ENCODE measurements at regions not wholly inside any gene's neighbourhood (a gene's known extent, or its start where the extent isn't known, plus 50 kb on each side); places are given as distances from the start of the nearest gene placed in this dataset.

- in situ Hi-C loops (cut with HindIII; ENCODE audit: low pct_unique_long_range_greater_than_20kb, low sequenced_read_pairs) = no loop called here
- Histone ChIP-seq H3K4me1 (ENCODE audit: control insufficient read depth, insufficient read depth, low read length) (no peaks in the 10 kb centered on the region), H3K9me3 (ENCODE audit: control insufficient read depth, insufficient read depth, low read depth, low read length) (no peaks in the 10 kb centered on the region), H3K27ac (ENCODE audit: low read length) (no peak overlapping the region), H3K36me3 (ENCODE audit: control insufficient read depth, insufficient read depth, low read length) (no peaks in the 10 kb centered on the region), H3K27me3 (ENCODE audit: control insufficient read depth, insufficient read depth, low read length) (no peaks in the 10 kb centered on the region), H3K4me3 (ENCODE audit: low read depth in 2 of 2, low read length in 2 of 2) (no peak overlapping the region)
- intact Hi-C loops (cut with micrococcal nuclease; ENCODE audit: unreplicated experiment) = no loop called here
- DNase-seq (ENCODE audit: low read depth, low spot score) (no peak), ATAC-seq (no peak)
- POLR2A ChIA-PET = no interaction called here
- TF ChIP-seq REST (IDR thresholded peaks at IDR 0.05; ENCODE audit: insufficient read depth in 1 of 2, low read depth in 2 of 2, low read length in 1 of 2) (no peak), POLR2AphosphoS5 (IDR thresholded peaks at IDR 0.05; ENCODE audit: low read depth, low read length) (no peak), SIN3A (IDR thresholded peaks at IDR 0.05; ENCODE audit: borderline replicate concordance, insufficient read depth, low read depth, low read length) (no peak), TCF7L2 (IDR thresholded peaks at IDR 0.05; ENCODE audit: low read depth, low read length) (no peak)
- TF ChIP-seq, protein P1, sequence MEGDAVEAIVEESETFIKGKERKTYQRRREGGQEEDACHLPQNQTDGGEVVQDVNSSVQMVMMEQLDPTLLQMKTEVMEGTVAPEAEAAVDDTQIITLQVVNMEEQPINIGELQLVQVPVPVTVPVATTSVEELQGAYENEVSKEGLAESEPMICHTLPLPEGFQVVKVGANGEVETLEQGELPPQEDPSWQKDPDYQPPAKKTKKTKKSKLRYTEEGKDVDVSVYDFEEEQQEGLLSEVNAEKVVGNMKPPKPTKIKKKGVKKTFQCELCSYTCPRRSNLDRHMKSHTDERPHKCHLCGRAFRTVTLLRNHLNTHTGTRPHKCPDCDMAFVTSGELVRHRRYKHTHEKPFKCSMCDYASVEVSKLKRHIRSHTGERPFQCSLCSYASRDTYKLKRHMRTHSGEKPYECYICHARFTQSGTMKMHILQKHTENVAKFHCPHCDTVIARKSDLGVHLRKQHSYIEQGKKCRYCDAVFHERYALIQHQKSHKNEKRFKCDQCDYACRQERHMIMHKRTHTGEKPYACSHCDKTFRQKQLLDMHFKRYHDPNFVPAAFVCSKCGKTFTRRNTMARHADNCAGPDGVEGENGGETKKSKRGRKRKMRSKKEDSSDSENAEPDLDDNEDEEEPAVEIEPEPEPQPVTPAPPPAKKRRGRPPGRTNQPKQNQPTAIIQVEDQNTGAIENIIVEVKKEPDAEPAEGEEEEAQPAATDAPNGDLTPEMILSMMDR (IDR thresholded peaks at IDR 0.05) = no peak
- BruUV-seq (replicated peaks) = no TSS peak
- CTCF ChIA-PET = no interaction called here
These were observed 96.0 kb upstream of the MYCN start for GRCh38 chr2:15844211-15844801.

- Histone ChIP-seq H3K9me3 (ENCODE audit: control insufficient read depth, insufficient read depth, low read depth, low read length) (no peaks in the 10 kb centered on the region), H3K27me3 (ENCODE audit: control insufficient read depth, insufficient read depth, low read length) (no peaks in the 10 kb centered on the region), H3K4me1 (ENCODE audit: control insufficient read depth, insufficient read depth, low read length) (no peaks in the 10 kb centered on the region), H3K27ac (ENCODE audit: low read length) (no peak overlapping the region), H3K4me3 (ENCODE audit: low read depth in 2 of 2, low read length in 2 of 2) (no peak overlapping the region), H3K36me3 (ENCODE audit: control insufficient read depth, insufficient read depth, low read length) (no peaks in the 10 kb centered on the region)
- BruUV-seq (replicated peaks) = no TSS peak
- ChIA-PET CTCF (no interaction called here), POLR2A (no interaction called here)
- in situ Hi-C loops (cut with HindIII; ENCODE audit: low pct_unique_long_range_greater_than_20kb, low sequenced_read_pairs) (no loop called here), intact Hi-C loops (cut with micrococcal nuclease; ENCODE audit: unreplicated experiment) (no loop called here)
- TF ChIP-seq, protein P1 (IDR thresholded peaks at IDR 0.05) = no peak
- TF ChIP-seq TCF7L2 (IDR thresholded peaks at IDR 0.05; ENCODE audit: low read depth, low read length) (no peak), POLR2AphosphoS5 (IDR thresholded peaks at IDR 0.05; ENCODE audit: low read depth, low read length) (no peak), REST (IDR thresholded peaks at IDR 0.05; ENCODE audit: insufficient read depth in 1 of 2, low read depth in 2 of 2, low read length in 1 of 2) (no peak), SIN3A (IDR thresholded peaks at IDR 0.05; ENCODE audit: borderline replicate concordance, insufficient read depth, low read depth, low read length) (no peak)
- ATAC-seq (no peak), DNase-seq (ENCODE audit: low read depth, low spot score) (no peak)
These were observed 95.1 kb upstream of the MYCN start for GRCh38 chr2:15845294-15845693.
